ENCODE measurements at regions not wholly inside any gene's neighbourhood (a gene's known extent, or its start where the extent isn't known, plus 50 kb on each side); places are given as distances from the start of the nearest gene placed in this dataset.

DNA sequence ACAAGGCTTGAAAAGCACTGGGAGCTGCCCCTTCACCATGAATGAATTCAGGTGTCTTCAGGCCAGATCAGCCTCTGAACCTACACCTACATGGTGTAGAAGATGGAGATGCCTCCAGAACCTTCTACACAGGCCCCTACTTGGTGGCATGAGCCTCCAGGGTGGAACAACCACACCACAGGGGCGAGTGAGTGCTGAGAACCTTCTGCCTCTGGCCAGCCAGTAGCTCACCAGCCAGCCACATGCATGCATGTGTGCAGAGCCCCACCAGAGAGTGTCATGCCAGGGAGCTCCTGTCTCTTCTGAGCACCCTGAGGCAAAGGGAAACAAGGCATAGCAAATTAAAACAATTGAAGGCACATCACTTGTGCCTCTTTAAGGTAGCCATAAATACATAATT is 161.8 kb upstream of the TOPAZ1 start:
- Histone ChIP-seq H3K4me1 (no peaks in the 10 kb centered on the region), H3K9me3 (no peaks in the 10 kb centered on the region), H3K36me3 (no peaks in the 10 kb centered on the region), H3K27me3 (peaks cover 6% of the 10 kb centered on the region), H3K27ac (no peak overlapping the region), H3K4me3 (no peak overlapping the region)
- WGBS, 2 donors (ENCODE audit: low coverage in 1 of 2), result no CpG with 5 or more reads among the region's 1 CpG
- no peak for ATAC-seq
- no peak for TF ChIP-seq CTCF (IDR thresholded peaks at IDR 0.05)

DNA sequence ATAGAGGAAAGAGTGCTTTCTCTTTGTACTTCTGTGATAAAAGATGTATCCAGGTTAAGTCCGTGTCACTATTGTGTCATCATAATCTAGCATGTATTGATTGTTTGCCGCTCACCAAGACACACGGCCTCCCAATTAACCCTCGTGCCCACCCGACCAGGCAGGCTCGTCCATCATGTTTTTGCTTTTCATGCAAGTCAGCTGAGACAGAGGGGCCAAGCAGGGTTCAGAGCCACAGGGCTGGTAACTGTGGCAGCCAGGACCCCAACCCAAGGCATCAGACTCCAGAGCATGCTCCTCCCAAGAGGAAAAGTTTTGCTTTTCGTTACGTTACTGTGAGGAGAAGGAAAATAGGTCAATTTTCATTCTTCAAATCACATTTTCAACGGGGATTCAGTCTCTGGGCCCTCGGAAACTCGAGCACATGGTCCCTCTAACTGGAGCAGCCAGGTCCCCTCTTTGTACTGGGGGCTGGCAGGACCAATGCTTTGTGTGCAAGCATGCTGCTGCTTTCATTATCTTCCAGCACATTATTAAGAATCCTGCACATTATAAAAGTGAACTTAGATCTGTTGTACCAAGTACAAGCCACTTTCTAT is 161.1 kb upstream of the TOPAZ1 start:
- Histone ChIP-seq H3K4me1 (no peaks in the 10 kb centered on the region), H3K27ac (no peak overlapping the region), H3K36me3 (no peaks in the 10 kb centered on the region), H3K27me3 (no peaks in the 10 kb centered on the region), H3K4me3 (no peak overlapping the region), H3K9me3 (no peaks in the 10 kb centered on the region)
- WGBS, 2 donors (ENCODE audit: low coverage in 1 of 2), result 49 to 55% methylated on average over 6 to 11 of the region's 11 CpGs
- ATAC-seq, result no peak
- TF ChIP-seq POLR2AphosphoS5 (IDR thresholded peaks at IDR 0.05) (no peak), CTCF (IDR thresholded peaks at IDR 0.05) (no peak), EP300 (IDR thresholded peaks at IDR 0.05) (no peak), POLR2A (IDR thresholded peaks at IDR 0.05) (no peak)

- Histone ChIP-seq H3K27ac (no peak overlapping the region), H3K4me3 (no peak overlapping the region), H3K27me3 (no peaks in the 10 kb centered on the region), H3K9me3 (no peaks in the 10 kb centered on the region), H3K4me1 (no peaks in the 10 kb centered on the region), H3K36me3 (no peaks in the 10 kb centered on the region)
- ATAC-seq, result no peak
- TF ChIP-seq POLR2A (IDR thresholded peaks at IDR 0.05) (no peak), CTCF (IDR thresholded peaks at IDR 0.05) (no peak), POLR2AphosphoS5 (IDR thresholded peaks at IDR 0.05) (no peak), EP300 (IDR thresholded peaks at IDR 0.05) (no peak)
- WGBS, 2 donors (ENCODE audit: low coverage in 1 of 2), result 77 to 84% methylated on average over 2 of the region's 2 CpGs
Measured at GRCh38 chr3:44090036-44090435, 151.7 kb upstream of the TOPAZ1 start.

GRCh38 chr3:44092497-44092896 is 149.2 kb upstream of the TOPAZ1 start:
- TF ChIP-seq POLR2A (IDR thresholded peaks at IDR 0.05) (no peak), POLR2AphosphoS5 (IDR thresholded peaks at IDR 0.05) (no peak), EP300 (IDR thresholded peaks at IDR 0.05) (no peak), CTCF (IDR thresholded peaks at IDR 0.05) (no peak)

GRCh38 chr3:44093531-44093930 is 148.2 kb upstream of the TOPAZ1 start:
- TF ChIP-seq EP300 (IDR thresholded peaks at IDR 0.05) (no peak), POLR2AphosphoS5 (IDR thresholded peaks at IDR 0.05) (no peak), CTCF (IDR thresholded peaks at IDR 0.05) (no peak), POLR2A (IDR thresholded peaks at IDR 0.05) (no peak)
- WGBS, 2 donors (ENCODE audit: low coverage in 1 of 2), result 25 to 41% methylated on average over 2 of the region's 2 CpGs
- Histone ChIP-seq H3K9me3 (no peaks in the 10 kb centered on the region), H3K4me3 (no peak overlapping the region), H3K27me3 (no peaks in the 10 kb centered on the region), H3K36me3 (no peaks in the 10 kb centered on the region), H3K4me1 (no peaks in the 10 kb centered on the region), H3K27ac (no peak overlapping the region)
- no peak for ATAC-seq

More at GRCh38 chr3:44092497-44092896, 149.2 kb upstream of the TOPAZ1 start:
- Histone ChIP-seq H3K36me3 (no peaks in the 10 kb centered on the region), H3K4me1 (no peaks in the 10 kb centered on the region), H3K27ac (no peak overlapping the region), H3K27me3 (no peaks in the 10 kb centered on the region), H3K9me3 (no peaks in the 10 kb centered on the region), H3K4me3 (no peak overlapping the region)
- 73 to 100% methylated on average over 1 to 2 of the region's 3 CpGs for WGBS, 2 donors (ENCODE audit: low coverage in 1 of 2)
- no peak for ATAC-seq

Measured in gastroesophageal sphincter (tissue), 4 donors.